B cell (primary cell): ENCODE measurements at regions not wholly inside any gene's neighbourhood (a gene's known extent, or its start where the extent isn't known, plus 50 kb on each side); places are given as distances from the start of the nearest gene placed in this dataset.

Experiments
- CTCF ChIP-seq: fragments of 200-600 bp; IDR thresholded peaks from one replicate; pipeline ENCODE4 v1.8.0; 2022; ENCODE audit warnings: antibody characterized with exemption, mild to moderate bottlenecking
- EZH2 ChIP-seq: IDR thresholded peaks from 2 replicates; pipeline ENCODE4 v1.6.1; 2012; ENCODE audit warnings: borderline replicate concordance, low read depth, mild to moderate bottlenecking, moderate library complexity, low read length; ENCODE audit not compliant: insufficient read depth, poor library complexity, severe bottlenecking

- TF ChIP-seq CTCF (no peak), EZH2 (no peak)
Observed at GRCh38 chr18:39746201-39746600, 2180.6 kb upstream of the CELF4 start.
